Loucy (cell line): ENCODE measurements at regions not wholly inside any gene's neighbourhood (a gene's known extent, or its start where the extent isn't known, plus 50 kb on each side); places are given as distances from the start of the nearest gene placed in this dataset.
"Not testable (repeated sequence)": the region's sequence is repeated elsewhere in the genome, so short reads cannot be mapped to it uniquely, and the experiment has no call there.

Experiments
- H2AFZ ChIP-seq: fragments of 200-600 bp; sonication (generic); 2 replicates; pipeline ENCODE4 v1.6.0; 2016; ENCODE audit warnings: antibody characterized with exemption, mild to moderate bottlenecking, low read length, moderate library complexity
- H3F3A ChIP-seq: fragments of 200-600 bp; 2 replicates; pipeline ENCODE4 v1.6.0; 2016; ENCODE audit warnings: antibody characterized with exemption, low read depth, mild to moderate bottlenecking
- H3K27me3 ChIP-seq: fragments of 200-600 bp; sonication (generic); 2 replicates; pipeline ENCODE4 v1.6.1; 2014; ENCODE audit warnings: low read length, mild to moderate bottlenecking; ENCODE audit not compliant: insufficient read depth, poor library complexity, severe bottlenecking
- H3K36me3 ChIP-seq: fragments of 200-600 bp; sonication (generic); 2 replicates; pipeline ENCODE4 v1.6.1; 2016; ENCODE audit warnings: low read length; ENCODE audit not compliant: insufficient read depth
- H3K4me1 ChIP-seq: fragments of 200-600 bp; sonication (generic); 2 replicates; pipeline ENCODE4 v1.5.1; 2014; ENCODE audit warnings: low read length, mild to moderate bottlenecking; ENCODE audit not compliant: insufficient read depth, poor library complexity, severe bottlenecking
- H3K4me2 ChIP-seq: fragments of 200-600 bp; sonication (generic); 2 replicates; pipeline ENCODE4 v1.6.0; 2014; ENCODE audit warnings: antibody characterized with exemption, low read length, low read depth, mild to moderate bottlenecking; ENCODE audit not compliant: poor library complexity, severe bottlenecking
- H3K4me3 ChIP-seq: fragments of 200-600 bp; sonication (generic); 2 replicates; pipeline ENCODE4 v1.5.1; 2014; ENCODE audit warnings: low read length, mild to moderate bottlenecking, mixed read lengths; ENCODE audit not compliant: poor library complexity, severe bottlenecking
- H3K79me2 ChIP-seq: fragments of 200-600 bp; sonication (generic); 2 replicates; pipeline ENCODE4 v1.6.1; 2014; ENCODE audit warnings: low read length; ENCODE audit not compliant: insufficient read depth
- H3K9ac ChIP-seq: fragments of 200-600 bp; sonication (generic); 2 replicates; pipeline ENCODE4 v1.6.0; 2014; ENCODE audit warnings: mild to moderate bottlenecking, low read depth, low read length, moderate library complexity; ENCODE audit not compliant: poor library complexity, severe bottlenecking
- H3K9me2 ChIP-seq: fragments of 200-600 bp; sonication (generic); replicated peaks from 2 replicates; pipeline ENCODE4 v1.6.1; 2016; ENCODE audit warnings: low read depth, low read length, mixed read lengths
- H3K9me3 ChIP-seq: fragments of 200-600 bp; sonication (generic); 2 replicates; pipeline ENCODE4 v1.6.1; 2014; ENCODE audit warnings: mild to moderate bottlenecking, antibody characterized with exemption, low read length, low read depth; ENCODE audit not compliant: insufficient read depth
- H4K20me1 ChIP-seq: fragments of 200-600 bp; sonication (generic); 2 replicates; pipeline ENCODE4 v1.6.0; 2014; ENCODE audit warnings: antibody characterized with exemption, low read length, mild to moderate bottlenecking; ENCODE audit not compliant: insufficient read depth, poor library complexity, severe bottlenecking

GRCh38 chr9:62880971-62881370 lies 1691.1 kb downstream of the SPATA31A7 start:
- H3K36me3 ChIP-seq = not testable (repeated sequence)

GRCh38 chr9:62881811-62882210 lies 1692.0 kb downstream of the SPATA31A7 start:
- H3K9me3 ChIP-seq, H3K79me2 ChIP-seq, H3K27me3 ChIP-seq, H3K36me3 ChIP-seq, H3K4me3 ChIP-seq, H3K4me1 ChIP-seq, H2AFZ ChIP-seq, H3F3A ChIP-seq, H3K9ac ChIP-seq, H3K9me2 ChIP-seq, H3K4me2 ChIP-seq, H4K20me1 ChIP-seq: not testable (repeated sequence)

More at GRCh38 chr9:62880971-62881370, 1691.1 kb downstream of the SPATA31A7 start:
- not testable (repeated sequence) for H3K9me3 ChIP-seq, H3F3A ChIP-seq, H4K20me1 ChIP-seq, H2AFZ ChIP-seq, H3K79me2 ChIP-seq, H3K9ac ChIP-seq, H3K4me1 ChIP-seq, H3K9me2 ChIP-seq, H3K4me3 ChIP-seq, H3K4me2 ChIP-seq, H3K27me3 ChIP-seq

GRCh38 chr9:62882717-62883116 lies 1692.9 kb downstream of the SPATA31A7 start:
- H3K27me3 ChIP-seq, H2AFZ ChIP-seq, H3K36me3 ChIP-seq, H3F3A ChIP-seq, H3K9ac ChIP-seq, H4K20me1 ChIP-seq, H3K4me1 ChIP-seq, H3K9me3 ChIP-seq, H3K9me2 ChIP-seq, H3K79me2 ChIP-seq, H3K4me3 ChIP-seq, H3K4me2 ChIP-seq: not testable (repeated sequence)

- H3K4me1 ChIP-seq, H3F3A ChIP-seq, H4K20me1 ChIP-seq, H3K4me3 ChIP-seq, H2AFZ ChIP-seq, H3K36me3 ChIP-seq, H3K79me2 ChIP-seq, H3K4me2 ChIP-seq, H3K27me3 ChIP-seq, H3K9me3 ChIP-seq, H3K9ac ChIP-seq, H3K9me2 ChIP-seq: not testable (repeated sequence)
Measured at GRCh38 chr9:62896692-62897091, 1706.9 kb downstream of the SPATA31A7 start.

GRCh38 chr9:62897411-62898225 lies 1707.8 kb downstream of the SPATA31A7 start:
- H3K9me3 ChIP-seq, H3K4me3 ChIP-seq, H3K4me2 ChIP-seq, H3K79me2 ChIP-seq, H3K9ac ChIP-seq, H4K20me1 ChIP-seq, H3K27me3 ChIP-seq, H3K36me3 ChIP-seq, H3K4me1 ChIP-seq, H3K9me2 ChIP-seq, H3F3A ChIP-seq, H2AFZ ChIP-seq: not testable (repeated sequence)

GRCh38 chr9:62899666-62900065 lies 1709.8 kb downstream of the SPATA31A7 start:
- H3K9me2 ChIP-seq, H3K9me3 ChIP-seq, H3F3A ChIP-seq, H2AFZ ChIP-seq, H3K9ac ChIP-seq, H3K4me1 ChIP-seq, H3K36me3 ChIP-seq, H3K79me2 ChIP-seq, H3K4me2 ChIP-seq, H4K20me1 ChIP-seq, H3K4me3 ChIP-seq, H3K27me3 ChIP-seq: not testable (repeated sequence)

GRCh38 chr9:62904061-62904460 lies 1714.2 kb downstream of the SPATA31A7 start:
- H3K4me2 ChIP-seq, H3F3A ChIP-seq, H3K9me3 ChIP-seq, H3K4me1 ChIP-seq, H3K9ac ChIP-seq, H4K20me1 ChIP-seq, H3K4me3 ChIP-seq, H3K9me2 ChIP-seq, H3K27me3 ChIP-seq, H3K36me3 ChIP-seq, H2AFZ ChIP-seq, H3K79me2 ChIP-seq: not testable (repeated sequence)
